Neural cell (in vitro differentiated cells): ENCODE measurements at regions not wholly inside any gene's neighbourhood (a gene's known extent, or its start where the extent isn't known, plus 50 kb on each side); places are given as distances from the start of the nearest gene placed in this dataset.

Source experiments
- H2AFZ ChIP-seq: fragments of 200-600, 300-800 bp; sonication (generic), shearing (Covaris generic); 2 replicates; pipeline ENCODE4 v1.6.0; 2014; ENCODE audit warnings: low read depth, mild to moderate bottlenecking, antibody characterized with exemption, low read length, moderate library complexity
- H3F3A ChIP-seq: fragments of 200-600 bp; shearing (Covaris generic); 2 replicates; pipeline ENCODE4 v1.6.1; 2016; ENCODE audit warnings: mild to moderate bottlenecking, moderate library complexity, mixed read lengths, antibody characterized with exemption, low read length; ENCODE audit not compliant: insufficient read depth, poor library complexity, severe bottlenecking
- H3K27ac ChIP-seq: fragments of 200-600, 300-800 bp; sonication (generic), shearing (Covaris generic); 2 replicates; pipeline ENCODE4 v1.5.1; 2014; ENCODE audit warnings: mild to moderate bottlenecking, low read length, moderate library complexity
- H3K27me3 ChIP-seq: fragments of 300-800, 200-600 bp; sonication (generic), shearing (Covaris generic); 2 replicates; pipeline ENCODE4 v1.6.0; 2014; ENCODE audit warnings: mild to moderate bottlenecking, low read depth, low read length, moderate library complexity; ENCODE audit not compliant: insufficient read depth
- H3K36me3 ChIP-seq: fragments of 300-800, 200-600 bp; sonication (generic), shearing (Covaris generic); 2 replicates; pipeline ENCODE4 v1.5.1; 2014; ENCODE audit warnings: mild to moderate bottlenecking, antibody characterized with exemption, low read length, moderate library complexity; ENCODE audit not compliant: insufficient read depth
- H3K4me2 ChIP-seq: fragments of 300-800, 200-600 bp; sonication (generic), shearing (Covaris generic); 2 replicates; pipeline ENCODE4 v1.6.0; 2014; ENCODE audit warnings: mild to moderate bottlenecking, low read length
- H3K4me3 ChIP-seq: fragments of 300-800, 200-600 bp; sonication (generic), shearing (Covaris generic); 2 replicates; pipeline ENCODE4 v1.5.1; 2014; ENCODE audit warnings: mild to moderate bottlenecking, low read length, moderate library complexity
- H3K79me2 ChIP-seq: fragments of 200-600 bp; shearing (Covaris generic); replicated peaks from 2 replicates; pipeline ENCODE4 v1.6.0; 2014; ENCODE audit warnings: mild to moderate bottlenecking, low read length, moderate library complexity; ENCODE audit not compliant: insufficient read depth
- H3K9ac ChIP-seq: fragments of 300-800, 200-600 bp; sonication (generic), shearing (Covaris generic); 2 replicates; pipeline ENCODE4 v1.6.1; 2016; ENCODE audit warnings: mild to moderate bottlenecking, low read length, mixed read lengths
- H3K9me2 ChIP-seq: fragments of 200-600 bp; shearing (Covaris generic); 2 replicates; pipeline ENCODE4 v1.6.1; 2016; ENCODE audit warnings: mild to moderate bottlenecking, low read length, mixed read lengths; ENCODE audit not compliant: insufficient read depth
- H3K9me3 ChIP-seq: fragments of 200-600, 300-800 bp; sonication (generic), shearing (Covaris generic); 2 replicates; pipeline ENCODE4 v1.6.1; 2016; ENCODE audit warnings: mild to moderate bottlenecking, mixed run types, low read length, moderate library complexity, mixed read lengths
- H4K20me1 ChIP-seq: fragments of 200-600 bp; shearing (Covaris generic); 2 replicates; pipeline ENCODE4 v1.6.1; 2016; ENCODE audit warnings: mild to moderate bottlenecking, mixed run types; ENCODE audit not compliant: insufficient read depth
- EP300 ChIP-seq: fragments of 450-650 bp; conservative IDR thresholded peaks from 2 replicates; pipeline ENCODE4 v1.6.1; 2014; ENCODE audit warnings: antibody characterized with exemption, mild to moderate bottlenecking, moderate library complexity; ENCODE audit not compliant: poor library complexity, severe bottlenecking
- EZH2 ChIP-seq: fragments of 200-600, 300-800 bp; shearing (Covaris generic), sonication (generic); IDR thresholded peaks from 2 replicates; pipeline ENCODE4 v1.6.1; 2014; ENCODE audit warnings: antibody characterized with exemption, low read length, borderline replicate concordance, mild to moderate bottlenecking; ENCODE audit not compliant: insufficient read depth, poor library complexity, severe bottlenecking
- MXI1 ChIP-seq: fragments of 450-650 bp; conservative IDR thresholded peaks from 2 replicates; pipeline ENCODE4 v1.6.1; 2014; ENCODE audit warnings: antibody characterized with exemption, mild to moderate bottlenecking; ENCODE audit not compliant: poor library complexity, severe bottlenecking
- POLR2AphosphoS5 ChIP-seq: IDR thresholded peaks from 2 replicates; pipeline ENCODE4 v1.6.1; 2012
- RAD21 ChIP-seq: fragments of 450-650 bp; conservative IDR thresholded peaks from 2 replicates; pipeline ENCODE4 v1.6.1; 2014; ENCODE audit warnings: antibody characterized with exemption, mild to moderate bottlenecking, moderate library complexity
- SMC3 ChIP-seq: fragments of 450-650 bp; conservative IDR thresholded peaks from 2 replicates; pipeline ENCODE4 v1.6.1; 2014; ENCODE audit warnings: antibody characterized with exemption, mild to moderate bottlenecking, moderate library complexity; ENCODE audit not compliant: poor library complexity
- TAF1 ChIP-seq: IDR thresholded peaks from 2 replicates; pipeline ENCODE4 v1.6.1; 2012; ENCODE audit warnings: low read depth
- TF ChIP-seq, protein P1 (sequence below): IDR thresholded peaks from 2 replicates; pipeline ENCODE4 v1.6.1; 2012; ENCODE audit warnings: borderline replicate concordance
- TF ChIP-seq, protein P2 (sequence below): fragments of 450-650 bp; IDR thresholded peaks from 2 replicates; pipeline ENCODE4 v1.5.1; 2014; ENCODE audit warnings: antibody characterized with exemption, mild to moderate bottlenecking, moderate library complexity; ENCODE audit not compliant: poor library complexity, severe bottlenecking

GRCh38 chr13:40114305-40114896 lies 458.9 kb downstream of the COG6 start:
- Histone ChIP-seq H3K4me2 (no peak overlapping the region), H3K36me3 (no peaks in the 10 kb centered on the region), H3K9me3 (no peaks in the 10 kb centered on the region), H3K9me2 (no peaks in the 10 kb centered on the region), H3K27me3 (no peaks in the 10 kb centered on the region), H3K9ac (no peak overlapping the region), H3K4me3 (no peak overlapping the region), H4K20me1 (no peaks in the 10 kb centered on the region), H3K27ac (no peak overlapping the region), H3F3A (no peaks in the 10 kb centered on the region), H3K79me2 (no peaks in the 10 kb centered on the region), H2AFZ (no peak overlapping the region)
- no peak for TF ChIP-seq SMC3
- TF ChIP-seq EZH2: no peak
- TF ChIP-seq, protein P1, sequence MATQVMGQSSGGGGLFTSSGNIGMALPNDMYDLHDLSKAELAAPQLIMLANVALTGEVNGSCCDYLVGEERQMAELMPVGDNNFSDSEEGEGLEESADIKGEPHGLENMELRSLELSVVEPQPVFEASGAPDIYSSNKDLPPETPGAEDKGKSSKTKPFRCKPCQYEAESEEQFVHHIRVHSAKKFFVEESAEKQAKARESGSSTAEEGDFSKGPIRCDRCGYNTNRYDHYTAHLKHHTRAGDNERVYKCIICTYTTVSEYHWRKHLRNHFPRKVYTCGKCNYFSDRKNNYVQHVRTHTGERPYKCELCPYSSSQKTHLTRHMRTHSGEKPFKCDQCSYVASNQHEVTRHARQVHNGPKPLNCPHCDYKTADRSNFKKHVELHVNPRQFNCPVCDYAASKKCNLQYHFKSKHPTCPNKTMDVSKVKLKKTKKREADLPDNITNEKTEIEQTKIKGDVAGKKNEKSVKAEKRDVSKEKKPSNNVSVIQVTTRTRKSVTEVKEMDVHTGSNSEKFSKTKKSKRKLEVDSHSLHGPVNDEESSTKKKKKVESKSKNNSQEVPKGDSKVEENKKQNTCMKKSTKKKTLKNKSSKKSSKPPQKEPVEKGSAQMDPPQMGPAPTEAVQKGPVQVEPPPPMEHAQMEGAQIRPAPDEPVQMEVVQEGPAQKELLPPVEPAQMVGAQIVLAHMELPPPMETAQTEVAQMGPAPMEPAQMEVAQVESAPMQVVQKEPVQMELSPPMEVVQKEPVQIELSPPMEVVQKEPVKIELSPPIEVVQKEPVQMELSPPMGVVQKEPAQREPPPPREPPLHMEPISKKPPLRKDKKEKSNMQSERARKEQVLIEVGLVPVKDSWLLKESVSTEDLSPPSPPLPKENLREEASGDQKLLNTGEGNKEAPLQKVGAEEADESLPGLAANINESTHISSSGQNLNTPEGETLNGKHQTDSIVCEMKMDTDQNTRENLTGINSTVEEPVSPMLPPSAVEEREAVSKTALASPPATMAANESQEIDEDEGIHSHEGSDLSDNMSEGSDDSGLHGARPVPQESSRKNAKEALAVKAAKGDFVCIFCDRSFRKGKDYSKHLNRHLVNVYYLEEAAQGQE: no peak
- no peak for TF ChIP-seq TAF1
- no peak for TF ChIP-seq RAD21
- no peak for TF ChIP-seq POLR2AphosphoS5
- no peak for TF ChIP-seq MXI1
- TF ChIP-seq, protein P2, sequence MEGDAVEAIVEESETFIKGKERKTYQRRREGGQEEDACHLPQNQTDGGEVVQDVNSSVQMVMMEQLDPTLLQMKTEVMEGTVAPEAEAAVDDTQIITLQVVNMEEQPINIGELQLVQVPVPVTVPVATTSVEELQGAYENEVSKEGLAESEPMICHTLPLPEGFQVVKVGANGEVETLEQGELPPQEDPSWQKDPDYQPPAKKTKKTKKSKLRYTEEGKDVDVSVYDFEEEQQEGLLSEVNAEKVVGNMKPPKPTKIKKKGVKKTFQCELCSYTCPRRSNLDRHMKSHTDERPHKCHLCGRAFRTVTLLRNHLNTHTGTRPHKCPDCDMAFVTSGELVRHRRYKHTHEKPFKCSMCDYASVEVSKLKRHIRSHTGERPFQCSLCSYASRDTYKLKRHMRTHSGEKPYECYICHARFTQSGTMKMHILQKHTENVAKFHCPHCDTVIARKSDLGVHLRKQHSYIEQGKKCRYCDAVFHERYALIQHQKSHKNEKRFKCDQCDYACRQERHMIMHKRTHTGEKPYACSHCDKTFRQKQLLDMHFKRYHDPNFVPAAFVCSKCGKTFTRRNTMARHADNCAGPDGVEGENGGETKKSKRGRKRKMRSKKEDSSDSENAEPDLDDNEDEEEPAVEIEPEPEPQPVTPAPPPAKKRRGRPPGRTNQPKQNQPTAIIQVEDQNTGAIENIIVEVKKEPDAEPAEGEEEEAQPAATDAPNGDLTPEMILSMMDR: no peak
- no peak for TF ChIP-seq EP300

GRCh38 chr13:40115426-40115825 lies 460.0 kb downstream of the COG6 start:
- TF ChIP-seq TAF1 (no peak), SMC3 (no peak), EP300 (no peak), RAD21 (no peak), MXI1 (no peak), POLR2AphosphoS5 (no peak), EZH2 (no peak)
- TF ChIP-seq, protein P2: no peak
- TF ChIP-seq, protein P1: no peak
- Histone ChIP-seq H3K9ac (no peak overlapping the region), H4K20me1 (no peaks in the 10 kb centered on the region), H2AFZ (no peak overlapping the region), H3K4me2 (no peak overlapping the region), H3K9me2 (no peaks in the 10 kb centered on the region), H3K79me2 (no peaks in the 10 kb centered on the region), H3K4me3 (no peak overlapping the region), H3K36me3 (no peaks in the 10 kb centered on the region), H3K27me3 (no peaks in the 10 kb centered on the region), H3F3A (no peaks in the 10 kb centered on the region), H3K9me3 (no peaks in the 10 kb centered on the region), H3K27ac (no peak overlapping the region)
